ENCODE measurements at regions not wholly inside any gene's neighbourhood (a gene's known extent, or its start where the extent isn't known, plus 50 kb on each side); places are given as distances from the start of the nearest gene placed in this dataset.
"Not testable (repeated sequence)": the region's sequence is repeated elsewhere in the genome, so short reads cannot be mapped to it uniquely, and the experiment has no call there.

- DNase-seq, result no peak
Observed at GRCh38 chr7:28330384-28331070, 81.8 kb upstream of the CREB5 start.

GRCh38 chr7:28332046-28332445 lies 80.3 kb upstream of the CREB5 start:
- no peak for DNase-seq

- not testable (repeated sequence) for DNase-seq
Observed at GRCh38 chr7:28333548-28333947, 78.8 kb upstream of the CREB5 start.

- DNase-seq, result no peak
Observed at GRCh38 chr7:28336806-28337205, 75.5 kb upstream of the CREB5 start.

- no peak for DNase-seq
Observed at GRCh38 chr7:28338041-28338440, 74.3 kb upstream of the CREB5 start.

GRCh38 chr7:28343462-28343861 lies 68.9 kb upstream of the CREB5 start:
- no peak for DNase-seq

- DNase-seq, result no peak
Observed at GRCh38 chr7:28346256-28346655, 66.1 kb upstream of the CREB5 start.

GRCh38 chr7:28346676-28347363 lies 65.5 kb upstream of the CREB5 start:
- DNase-seq, result no peak

- no peak for DNase-seq
Observed at GRCh38 chr7:28347475-28348318, 64.6 kb upstream of the CREB5 start.

- no peak for DNase-seq
Observed at GRCh38 chr7:28348636-28349035, 63.7 kb upstream of the CREB5 start.

GRCh38 chr7:28349637-28350036 lies 62.7 kb upstream of the CREB5 start:
- DNase-seq, result no peak

GRCh38 chr7:28350662-28351061 lies 61.7 kb upstream of the CREB5 start:
- DNase-seq, result no peak

- DNase-seq, result no peak
Observed at GRCh38 chr7:28351450-28351849, 60.9 kb upstream of the CREB5 start.

- no peak for DNase-seq
Observed at GRCh38 chr7:28354601-28355402, 57.5 kb upstream of the CREB5 start.

- no peak for DNase-seq
Observed at GRCh38 chr7:28355635-28356319, 56.5 kb upstream of the CREB5 start.

GRCh38 chr7:28356619-28357018 lies 55.7 kb upstream of the CREB5 start:
- no peak for DNase-seq

- no peak for DNase-seq
Observed at GRCh38 chr7:28358423-28358868, 53.9 kb upstream of the CREB5 start.

- no peak for DNase-seq
Observed at GRCh38 chr7:28360739-28361138, 51.6 kb upstream of the CREB5 start.

- DNase-seq, result no peak
Observed at GRCh38 chr7:28361551-28361950, 50.8 kb upstream of the CREB5 start.

- no peak for DNase-seq
Observed at GRCh38 chr7:28362182-28362581, 50.1 kb upstream of the CREB5 start.
